ENCODE measurements at regions not wholly inside any gene's neighbourhood (a gene's known extent, or its start where the extent isn't known, plus 50 kb on each side); places are given as distances from the start of the nearest gene placed in this dataset.

GRCh38 chr6:126781582-126781981 is 336.9 kb upstream of the RSPO3 start:
- Histone ChIP-seq H3K9ac (ENCODE audit: low read depth, low read length, poor library complexity, severe bottlenecking) (no peak overlapping the region), H2AFZ (ENCODE audit: low read length) (peak overlapping the region; percentile 81), H3K27me3 (ENCODE audit: insufficient read depth, low read length, poor library complexity, severe bottlenecking) (no peaks in the 10 kb centered on the region), H3F3A (ENCODE audit: low read depth) (no peaks in the 10 kb centered on the region), H3K9me3 (ENCODE audit: insufficient read depth, low read depth, low read length) (no peaks in the 10 kb centered on the region), H4K20me1 (ENCODE audit: insufficient read depth, low read length, poor library complexity, severe bottlenecking) (no peaks in the 10 kb centered on the region), H3K4me2 (ENCODE audit: low read depth, low read length, poor library complexity, severe bottlenecking) (no peak overlapping the region), H3K36me3 (ENCODE audit: insufficient read depth, low read length) (no peaks in the 10 kb centered on the region), H3K79me2 (ENCODE audit: insufficient read depth, low read length) (no peaks in the 10 kb centered on the region), H3K4me1 (ENCODE audit: insufficient read depth, low read length, poor library complexity, severe bottlenecking) (no peaks in the 10 kb centered on the region), H3K9me2 (replicated peaks; ENCODE audit: low read depth, low read length) (no peaks in the 10 kb centered on the region), H3K4me3 (ENCODE audit: low read length, poor library complexity, severe bottlenecking) (no peak overlapping the region)
- no peak; the same call in 1 of the 2 replicates for TF ChIP-seq CTCF (conservative IDR thresholded peaks at IDR 0.05; ENCODE audit: low read length)
- no peak for TF ChIP-seq EZH2phosphoT487 (IDR thresholded peaks at IDR 0.05; ENCODE audit: borderline replicate concordance)

- Histone ChIP-seq H3K4me3 (ENCODE audit: low read length, poor library complexity, severe bottlenecking) (no peak overlapping the region), H3K9ac (ENCODE audit: low read depth, low read length, poor library complexity, severe bottlenecking) (no peak overlapping the region), H4K20me1 (ENCODE audit: insufficient read depth, low read length, poor library complexity, severe bottlenecking) (no peaks in the 10 kb centered on the region), H2AFZ (ENCODE audit: low read length) (no peak overlapping the region), H3K9me3 (ENCODE audit: insufficient read depth, low read depth, low read length) (no peaks in the 10 kb centered on the region), H3K4me2 (ENCODE audit: low read depth, low read length, poor library complexity, severe bottlenecking) (no peak overlapping the region), H3K4me1 (ENCODE audit: insufficient read depth, low read length, poor library complexity, severe bottlenecking) (no peaks in the 10 kb centered on the region), H3F3A (ENCODE audit: low read depth) (no peaks in the 10 kb centered on the region), H3K36me3 (ENCODE audit: insufficient read depth, low read length) (no peaks in the 10 kb centered on the region), H3K9me2 (replicated peaks; ENCODE audit: low read depth, low read length) (no peaks in the 10 kb centered on the region), H3K79me2 (ENCODE audit: insufficient read depth, low read length) (no peaks in the 10 kb centered on the region), H3K27me3 (ENCODE audit: insufficient read depth, low read length, poor library complexity, severe bottlenecking) (no peaks in the 10 kb centered on the region)
- no peak for TF ChIP-seq EZH2phosphoT487 (IDR thresholded peaks at IDR 0.05; ENCODE audit: borderline replicate concordance)
- no peak for TF ChIP-seq CTCF (conservative IDR thresholded peaks at IDR 0.05; ENCODE audit: low read length)
Measured at GRCh38 chr6:126784161-126784790, 334.2 kb upstream of the RSPO3 start.

GRCh38 chr6:126786262-126786661 is 332.2 kb upstream of the RSPO3 start:
- Histone ChIP-seq H3K79me2 (ENCODE audit: insufficient read depth, low read length) (no peaks in the 10 kb centered on the region), H3K9me3 (ENCODE audit: insufficient read depth, low read depth, low read length) (no peaks in the 10 kb centered on the region), H2AFZ (ENCODE audit: low read length) (no peak overlapping the region), H3K4me3 (ENCODE audit: low read length, poor library complexity, severe bottlenecking) (no peak overlapping the region), H4K20me1 (ENCODE audit: insufficient read depth, low read length, poor library complexity, severe bottlenecking) (no peaks in the 10 kb centered on the region), H3F3A (ENCODE audit: low read depth) (no peaks in the 10 kb centered on the region), H3K36me3 (ENCODE audit: insufficient read depth, low read length) (no peaks in the 10 kb centered on the region), H3K4me2 (ENCODE audit: low read depth, low read length, poor library complexity, severe bottlenecking) (no peak overlapping the region), H3K27me3 (ENCODE audit: insufficient read depth, low read length, poor library complexity, severe bottlenecking) (no peaks in the 10 kb centered on the region), H3K4me1 (ENCODE audit: insufficient read depth, low read length, poor library complexity, severe bottlenecking) (no peaks in the 10 kb centered on the region), H3K9ac (ENCODE audit: low read depth, low read length, poor library complexity, severe bottlenecking) (no peak overlapping the region), H3K9me2 (replicated peaks; ENCODE audit: low read depth, low read length) (no peaks in the 10 kb centered on the region)
- TF ChIP-seq EZH2phosphoT487 (IDR thresholded peaks at IDR 0.05; ENCODE audit: borderline replicate concordance) (no peak), CTCF (conservative IDR thresholded peaks at IDR 0.05; ENCODE audit: low read length) (no peak)
